SK-N-SH (cell line): ENCODE measurements at regions not wholly inside any gene's neighbourhood (a gene's known extent, or its start where the extent isn't known, plus 50 kb on each side); places are given as distances from the start of the nearest gene placed in this dataset.

Experiments used
- CTCF ChIA-PET: fragments of 300-600, 350-600 bp; formaldehyde crosslinking; extraction: SDS; loops from one replicate; lab custom pipeline; 2021; lab: Yijun Ruan, JAX
- POLR2A ChIA-PET: fragments of 350-600 bp; sonication (Branson Sonifier 250); formaldehyde crosslinking; extraction: SDS; loops from one replicate; lab custom pipeline; 2020; ENCODE audit warnings: antibody characterized with exemption, inconsistent platforms; lab: Yijun Ruan, JAX
- DNase-seq: peaks from one replicate; pipeline ENCODE4 v3.0.0; 2012
- H2AFZ ChIP-seq: fragments of 200-600 bp; sonication (generic); 2 replicates; pipeline ENCODE4 v1.8.1; 2016; ENCODE audit warnings: antibody characterized with exemption, mild to moderate bottlenecking, low read depth
- H3F3A ChIP-seq: fragments of 200-600 bp; sonication (generic); replicated peaks from 2 replicates; pipeline ENCODE3; 2016; ENCODE audit warnings: antibody characterized with exemption, mild to moderate bottlenecking; ENCODE audit not compliant: insufficient read depth
- H3K27ac ChIP-seq, 2 experiments: fragments of 200-500 bp in 1 of 2; fragments of 200-600 bp in 1 of 2; sonication (Bioruptor generic) in 1 of 2; sonication (generic), shearing (Covaris generic) in 1 of 2; 2 replicates each; pipeline versions ENCODE4 v1.5.1 to v1.6.1; 2014 to 2016; ENCODE audit warnings: low read depth in 2 of 2, inconsistent platforms in 1 of 2, low read length in 1 of 2, mild to moderate bottlenecking in 1 of 2, mixed read lengths in 1 of 2
- H3K27me3 ChIP-seq: fragments of 200-600 bp; sonication (generic), shearing (Covaris generic); 2 replicates; pipeline ENCODE4 v1.6.1; 2016; ENCODE audit warnings: mixed run types; ENCODE audit not compliant: insufficient read depth
- H3K36me3 ChIP-seq, 2 experiments: fragments of 200-500 bp in 1 of 2; fragments of 200-600 bp in 1 of 2; sonication (Bioruptor generic) in 1 of 2; sonication (generic) in 1 of 2; replicated peaks in 1 of 2; 2 replicates each; pipeline versions ENCODE3 to v1.5.1; 2014 to 2016; ENCODE audit warnings: low read length in 1 of 2, mild to moderate bottlenecking in 1 of 2; ENCODE audit not compliant: insufficient read depth in 2 of 2, control insufficient read depth in 1 of 2
- H3K4me1 ChIP-seq, 2 experiments: fragments of 200-500 bp in 1 of 2; fragments of 200-600 bp in 1 of 2; sonication (Bioruptor generic) in 1 of 2; sonication (generic), shearing (Covaris generic) in 1 of 2; 2 replicates each; pipeline versions ENCODE4 v1.5.1 to v1.6.1; 2014 to 2016; ENCODE audit warnings: low read depth in 1 of 2, low read length in 1 of 2, mixed run types in 1 of 2; ENCODE audit not compliant: insufficient read depth in 2 of 2, control insufficient read depth in 1 of 2
- H3K4me2 ChIP-seq: fragments of 200-600 bp; sonication (generic), shearing (Covaris generic); 2 replicates; pipeline ENCODE4 v1.6.1; 2017; ENCODE audit warnings: mixed run types
- H3K4me3 ChIP-seq, 2 experiments: fragments of 200-500 bp in 1 of 2; fragments of 200-600 bp in 1 of 2; sonication (Bioruptor generic) in 1 of 2; sonication (generic), shearing (Covaris generic) in 1 of 2; 2 replicates each; pipeline versions ENCODE4 v1.5.1 to v1.8.1; 2014 to 2016; ENCODE audit warnings: low read depth in 2 of 2, inconsistent platforms in 1 of 2, low read length in 1 of 2, mild to moderate bottlenecking in 1 of 2, mixed read lengths in 1 of 2, moderate library complexity in 1 of 2
- H3K79me2 ChIP-seq: fragments of 200-600 bp; sonication (generic); 2 replicates; pipeline ENCODE4 v1.8.1; 2017; ENCODE audit warnings: mild to moderate bottlenecking; ENCODE audit not compliant: insufficient read depth
- H3K9ac ChIP-seq: fragments of 200-600 bp; sonication (generic); 2 replicates; pipeline ENCODE4 v1.6.1; 2017; ENCODE audit warnings: mixed run types
- H3K9me2 ChIP-seq: fragments of 200-600 bp; sonication (generic); 2 replicates; pipeline ENCODE4 v1.6.1; 2017; ENCODE audit warnings: mixed run types
- H3K9me3 ChIP-seq: fragments of 200-600 bp; sonication (generic); 2 replicates; pipeline ENCODE4 v1.6.1; 2017; ENCODE audit warnings: mixed run types, mild to moderate bottlenecking, moderate library complexity
- H4K20me1 ChIP-seq: fragments of 200-600 bp; sonication (generic); 2 replicates; pipeline ENCODE4 v1.6.1; 2017; ENCODE audit warnings: mild to moderate bottlenecking, mixed run types; ENCODE audit not compliant: insufficient read depth
- CHD2 ChIP-seq: fragments of 150-350 bp; IDR thresholded peaks from 2 replicates; pipeline ENCODE4 v1.6.1; 2018; ENCODE audit warnings: low read length; ENCODE audit not compliant: partially characterized antibody
- EP300 ChIP-seq, 2 experiments: IDR thresholded peaks; 2 replicates each; pipeline versions ENCODE4 v1.4.0 to v1.6.1; 2012; ENCODE audit warnings: borderline replicate concordance in 1 of 2, low read depth in 1 of 2, low read length in 1 of 2
- GABPA ChIP-seq: IDR thresholded peaks from 2 replicates; pipeline ENCODE4 v1.4.0; 2012; ENCODE audit warnings: low read depth, mild to moderate bottlenecking
- GATA2 ChIP-seq: sonication (generic); formaldehyde crosslinking; IDR thresholded peaks from 2 replicates; pipeline ENCODE4 v1.5.0; 2020; ENCODE audit warnings: mild to moderate bottlenecking, missing genetic modification reagents
- JUND ChIP-seq: IDR thresholded peaks from 2 replicates; pipeline ENCODE4 v1.4.0; 2012
- RCOR1 ChIP-seq: fragments of 150-350 bp; IDR thresholded peaks from 2 replicates; pipeline ENCODE4 v1.6.1; 2017; ENCODE audit warnings: antibody characterized with exemption, low read length
- RFX5 ChIP-seq: IDR thresholded peaks from 2 replicates; pipeline ENCODE4 v1.6.1; 2012; ENCODE audit warnings: mild to moderate bottlenecking, improper control_type of control experiment, low read length
- RXRA ChIP-seq: IDR thresholded peaks from 2 replicates; pipeline ENCODE4 v1.4.0; 2012; ENCODE audit warnings: low read depth, mild to moderate bottlenecking, borderline replicate concordance
- TAF1 ChIP-seq: IDR thresholded peaks from 2 replicates; pipeline ENCODE4 v1.6.1; 2012; ENCODE audit warnings: low read depth, mild to moderate bottlenecking, low read length, moderate library complexity, borderline replicate concordance
- TCF12 ChIP-seq: IDR thresholded peaks from 2 replicates; pipeline ENCODE4 v1.4.0; 2012
- TEAD4 ChIP-seq: IDR thresholded peaks from 2 replicates; pipeline ENCODE4 v1.4.0; 2012; ENCODE audit warnings: mild to moderate bottlenecking, borderline replicate concordance; ENCODE audit not compliant: insufficient read depth
- WGBS: methylation state at CpG from one replicate; pipeline ENCODE4 v1.1.6; 2017; ENCODE audit warnings: low lambda C conversion rate; 5-methylcytosine and 5-hydroxymethylcytosine counted together
- TF ChIP-seq, protein P1 (sequence below): IDR thresholded peaks from 2 replicates; pipeline ENCODE4 v1.4.0; 2012; ENCODE audit warnings: low read depth, borderline replicate concordance
- TF ChIP-seq, protein P2 (sequence below): IDR thresholded peaks from 2 replicates; pipeline ENCODE4; 2012
- TF ChIP-seq, protein P3 (sequence below): fragments of 150-350 bp; IDR thresholded peaks from 2 replicates; pipeline ENCODE4 v1.6.1; 2016; ENCODE audit warnings: mild to moderate bottlenecking, low read depth, low read length
- TF ChIP-seq, protein P4 (sequence below): IDR thresholded peaks from 2 replicates; pipeline ENCODE4 v1.4.0; 2012; ENCODE audit warnings: low read depth
- TF ChIP-seq, protein P5 (sequence below): IDR thresholded peaks from 2 replicates; pipeline ENCODE4 v1.6.1; 2012; ENCODE audit warnings: mild to moderate bottlenecking, low read depth, low read length, moderate library complexity

DNA sequence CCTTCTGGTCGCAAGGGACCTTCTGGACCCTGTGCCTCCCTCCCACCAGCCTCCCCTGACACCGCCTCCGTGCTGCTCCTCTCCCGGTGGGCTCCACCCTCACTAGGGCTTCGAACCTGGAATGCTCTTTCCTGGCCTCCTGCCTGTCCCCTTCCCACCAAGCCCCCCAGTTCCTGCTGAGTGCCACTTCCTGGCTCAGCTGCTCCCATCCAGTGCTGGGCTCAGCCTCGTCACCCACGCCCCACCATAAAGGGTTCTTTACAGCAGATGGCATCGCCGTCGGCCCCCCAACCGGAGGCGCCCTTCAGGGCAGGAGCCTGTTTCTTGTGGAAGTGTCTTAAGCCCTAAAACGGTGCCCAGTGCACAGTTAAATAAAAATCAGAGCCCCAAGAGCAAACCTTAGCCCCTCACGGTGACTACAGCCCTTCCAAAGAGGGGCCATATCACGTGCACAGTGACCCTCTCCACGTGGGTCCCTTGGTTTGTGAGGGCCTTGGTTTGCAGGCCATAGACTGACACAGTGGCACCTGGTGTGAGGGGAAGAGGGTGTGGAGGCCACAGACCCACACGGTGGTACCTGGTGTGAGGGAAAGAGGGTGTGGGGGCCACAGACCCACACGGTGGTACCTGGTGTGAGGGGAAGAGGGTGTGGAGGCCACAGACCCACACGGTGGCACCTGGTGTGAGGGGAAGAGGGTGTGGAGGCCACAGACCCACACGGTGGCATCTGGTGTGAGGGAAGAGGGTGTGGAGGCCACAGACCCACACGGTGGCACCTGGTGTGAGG lies 111.4 kb downstream of the METRNL start:
- Histone ChIP-seq H2AFZ (no peak overlapping the region), H3K9ac (no peak overlapping the region), H3K9me2 (no peaks in the 10 kb centered on the region), H3K27ac (no peak overlapping the region), H3K4me1 (peaks cover 0 to 10% of the 10 kb centered on the region in 2 experiments; a peak in 2 of 4 replicates), H3F3A (no peaks in the 10 kb centered on the region), H3K36me3 (no peaks in the 10 kb centered on the region), H3K27me3 (no peaks in the 10 kb centered on the region), H4K20me1 (no peaks in the 10 kb centered on the region), H3K4me3 (no peak overlapping the region), H3K9me3 (no peaks in the 10 kb centered on the region), H3K79me2 (no peaks in the 10 kb centered on the region), H3K4me2 (no peak overlapping the region)
- no peak for DNase-seq
- ChIA-PET POLR2A (no interaction called here), CTCF (interaction anchor here (1.6 kb wide), 1 partner anchor 10 kb away, joined by 4 read pairs; no protein-coding TSS in a partner anchor)
- WGBS = 69% methylated on average over 21 of the region's 21 CpGs
- TF ChIP-seq, protein P1, sequence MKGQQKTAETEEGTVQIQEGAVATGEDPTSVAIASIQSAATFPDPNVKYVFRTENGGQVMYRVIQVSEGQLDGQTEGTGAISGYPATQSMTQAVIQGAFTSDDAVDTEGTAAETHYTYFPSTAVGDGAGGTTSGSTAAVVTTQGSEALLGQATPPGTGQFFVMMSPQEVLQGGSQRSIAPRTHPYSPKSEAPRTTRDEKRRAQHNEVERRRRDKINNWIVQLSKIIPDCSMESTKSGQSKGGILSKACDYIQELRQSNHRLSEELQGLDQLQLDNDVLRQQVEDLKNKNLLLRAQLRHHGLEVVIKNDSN = no peak
- TF ChIP-seq, protein P2, sequence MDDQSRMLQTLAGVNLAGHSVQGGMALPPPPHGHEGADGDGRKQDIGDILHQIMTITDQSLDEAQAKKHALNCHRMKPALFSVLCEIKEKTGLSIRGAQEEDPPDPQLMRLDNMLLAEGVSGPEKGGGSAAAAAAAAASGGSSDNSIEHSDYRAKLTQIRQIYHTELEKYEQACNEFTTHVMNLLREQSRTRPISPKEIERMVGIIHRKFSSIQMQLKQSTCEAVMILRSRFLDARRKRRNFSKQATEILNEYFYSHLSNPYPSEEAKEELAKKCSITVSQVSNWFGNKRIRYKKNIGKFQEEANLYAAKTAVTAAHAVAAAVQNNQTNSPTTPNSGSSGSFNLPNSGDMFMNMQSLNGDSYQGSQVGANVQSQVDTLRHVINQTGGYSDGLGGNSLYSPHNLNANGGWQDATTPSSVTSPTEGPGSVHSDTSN = no peak
- TF ChIP-seq, protein P3, sequence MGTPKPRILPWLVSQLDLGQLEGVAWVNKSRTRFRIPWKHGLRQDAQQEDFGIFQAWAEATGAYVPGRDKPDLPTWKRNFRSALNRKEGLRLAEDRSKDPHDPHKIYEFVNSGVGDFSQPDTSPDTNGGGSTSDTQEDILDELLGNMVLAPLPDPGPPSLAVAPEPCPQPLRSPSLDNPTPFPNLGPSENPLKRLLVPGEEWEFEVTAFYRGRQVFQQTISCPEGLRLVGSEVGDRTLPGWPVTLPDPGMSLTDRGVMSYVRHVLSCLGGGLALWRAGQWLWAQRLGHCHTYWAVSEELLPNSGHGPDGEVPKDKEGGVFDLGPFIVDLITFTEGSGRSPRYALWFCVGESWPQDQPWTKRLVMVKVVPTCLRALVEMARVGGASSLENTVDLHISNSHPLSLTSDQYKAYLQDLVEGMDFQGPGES = no peak
- TF ChIP-seq RFX5 (no peak), RXRA (no peak), RCOR1 (no peak), TEAD4 (no peak), JUND (no peak), GABPA (no peak), EP300 (IDR thresholded peaks at IDR 0.05; ENCODE audit: borderline replicate concordance in 1 of 2, low read depth in 1 of 2, low read length in 1 of 2) (no peak), TCF12 (no peak), TAF1 (no peak), GATA2 (no peak), CHD2 (no peak)
- TF ChIP-seq, protein P4, sequence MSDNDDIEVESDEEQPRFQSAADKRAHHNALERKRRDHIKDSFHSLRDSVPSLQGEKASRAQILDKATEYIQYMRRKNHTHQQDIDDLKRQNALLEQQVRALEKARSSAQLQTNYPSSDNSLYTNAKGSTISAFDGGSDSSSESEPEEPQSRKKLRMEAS = no peak
- TF ChIP-seq, protein P5, sequence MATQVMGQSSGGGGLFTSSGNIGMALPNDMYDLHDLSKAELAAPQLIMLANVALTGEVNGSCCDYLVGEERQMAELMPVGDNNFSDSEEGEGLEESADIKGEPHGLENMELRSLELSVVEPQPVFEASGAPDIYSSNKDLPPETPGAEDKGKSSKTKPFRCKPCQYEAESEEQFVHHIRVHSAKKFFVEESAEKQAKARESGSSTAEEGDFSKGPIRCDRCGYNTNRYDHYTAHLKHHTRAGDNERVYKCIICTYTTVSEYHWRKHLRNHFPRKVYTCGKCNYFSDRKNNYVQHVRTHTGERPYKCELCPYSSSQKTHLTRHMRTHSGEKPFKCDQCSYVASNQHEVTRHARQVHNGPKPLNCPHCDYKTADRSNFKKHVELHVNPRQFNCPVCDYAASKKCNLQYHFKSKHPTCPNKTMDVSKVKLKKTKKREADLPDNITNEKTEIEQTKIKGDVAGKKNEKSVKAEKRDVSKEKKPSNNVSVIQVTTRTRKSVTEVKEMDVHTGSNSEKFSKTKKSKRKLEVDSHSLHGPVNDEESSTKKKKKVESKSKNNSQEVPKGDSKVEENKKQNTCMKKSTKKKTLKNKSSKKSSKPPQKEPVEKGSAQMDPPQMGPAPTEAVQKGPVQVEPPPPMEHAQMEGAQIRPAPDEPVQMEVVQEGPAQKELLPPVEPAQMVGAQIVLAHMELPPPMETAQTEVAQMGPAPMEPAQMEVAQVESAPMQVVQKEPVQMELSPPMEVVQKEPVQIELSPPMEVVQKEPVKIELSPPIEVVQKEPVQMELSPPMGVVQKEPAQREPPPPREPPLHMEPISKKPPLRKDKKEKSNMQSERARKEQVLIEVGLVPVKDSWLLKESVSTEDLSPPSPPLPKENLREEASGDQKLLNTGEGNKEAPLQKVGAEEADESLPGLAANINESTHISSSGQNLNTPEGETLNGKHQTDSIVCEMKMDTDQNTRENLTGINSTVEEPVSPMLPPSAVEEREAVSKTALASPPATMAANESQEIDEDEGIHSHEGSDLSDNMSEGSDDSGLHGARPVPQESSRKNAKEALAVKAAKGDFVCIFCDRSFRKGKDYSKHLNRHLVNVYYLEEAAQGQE = no peak
